Body of pancreas (tissue), 4 donors: ENCODE measurements at regions not wholly inside any gene's neighbourhood (a gene's known extent, or its start where the extent isn't known, plus 50 kb on each side); places are given as distances from the start of the nearest gene placed in this dataset.

Source experiments
- CTCF ChIP-seq, 7 experiments: fragments of 450-650 bp in 4 of 7; fragments of 200-600 bp in 3 of 7; sonication (generic) in 3 of 7; IDR thresholded peaks; one replicate each; pipeline ENCODE4 v1.5.1; 2016 to 2019; ENCODE audit warnings: antibody characterized with exemption in 7 of 7
- POLR2A ChIP-seq, 3 donors: fragments of 450-650 bp; IDR thresholded peaks; one replicate each; pipeline ENCODE4 v1.6.1; 2016; ENCODE audit warnings: antibody characterized with exemption in 3 of 3, mild to moderate bottlenecking in 2 of 3

DNA sequence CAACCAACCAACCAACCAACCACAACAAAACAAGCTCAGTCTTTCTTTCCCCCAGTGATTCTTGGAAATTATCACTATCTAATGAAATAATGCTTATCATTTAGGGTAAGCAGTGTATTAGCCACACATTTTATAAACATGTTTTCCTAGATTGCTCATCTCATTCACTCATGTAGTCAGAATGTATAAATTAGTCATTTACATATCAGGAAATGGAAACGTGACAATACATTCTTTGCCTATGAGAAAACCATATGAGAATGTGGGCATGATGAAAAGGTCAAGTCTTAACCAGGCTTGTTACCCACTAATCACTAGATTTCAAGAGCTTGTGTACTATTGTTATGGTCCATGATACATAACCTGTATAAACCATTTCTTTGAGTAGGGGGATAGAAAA, 1583.4 kb upstream of the PIK3C3 start:
- no peak for TF ChIP-seq CTCF (IDR thresholded peaks at IDR 0.05)
- no peak for TF ChIP-seq POLR2A (IDR thresholded peaks at IDR 0.05)
